ENCODE measurements at regions not wholly inside any gene's neighbourhood (a gene's known extent, or its start where the extent isn't known, plus 50 kb on each side); places are given as distances from the start of the nearest gene placed in this dataset.

GRCh38 chr18:30644158-30644557, 398.4 kb downstream of the DSC3 start:
- no peak for FAIRE-seq
- intact Hi-C loops (cut with micrococcal nuclease; ENCODE audit: unreplicated experiment) = no loop called here
- H3K4me3 ChIP-seq = no peak overlapping the region
- no peak for TF ChIP-seq CBX3 (IDR thresholded peaks at IDR 0.05; ENCODE audit: borderline replicate concordance, low read depth)
- no peak for TF ChIP-seq RBBP5 (conservative IDR thresholded peaks at IDR 0.05)
- no peak for TF ChIP-seq MTA3 (IDR thresholded peaks at IDR 0.05; ENCODE audit: borderline replicate concordance, low read length)
- TF ChIP-seq HSF1 (IDR thresholded peaks at IDR 0.05; ENCODE audit: low read depth, low read length) = no peak
- no peak for TF ChIP-seq CREB1 (IDR thresholded peaks at IDR 0.05; ENCODE audit: low read depth)
- TF ChIP-seq PAX8 (IDR thresholded peaks at IDR 0.05) = no peak
- TF ChIP-seq SPI1 (IDR thresholded peaks at IDR 0.05; ENCODE audit: borderline replicate concordance, insufficient read depth, low read depth, low read length) = no peak
- no peak for TF ChIP-seq USF1 (IDR thresholded peaks at IDR 0.05; ENCODE audit: borderline replicate concordance, extremely low read length, insufficient read depth, low read depth, low read length)
- TF ChIP-seq POU2F2 (IDR thresholded peaks at IDR 0.05; ENCODE audit: borderline replicate concordance, low read depth, low read length) = no peak
- no peak for TF ChIP-seq HDAC6 (IDR thresholded peaks at IDR 0.05; ENCODE audit: unreplicated experiment)
- TF ChIP-seq IKZF2 (IDR thresholded peaks at IDR 0.05) = no peak
- no peak for TF ChIP-seq ELK1 (IDR thresholded peaks at IDR 0.05; ENCODE audit: low read depth, low read length)
- no peak for TF ChIP-seq TCF3 (IDR thresholded peaks at IDR 0.05; ENCODE audit: borderline replicate concordance, insufficient read depth, low read depth, low read length)
- TF ChIP-seq YY1 (IDR thresholded peaks at IDR 0.05; ENCODE audit: low read depth, low read length) = no peak
- TF ChIP-seq IRF5 (IDR thresholded peaks at IDR 0.05; ENCODE audit: borderline replicate concordance) = no peak
- no peak for TF ChIP-seq TAF1 (IDR thresholded peaks at IDR 0.05; ENCODE audit: borderline replicate concordance, low read depth, low read length)
- no peak for TF ChIP-seq NFYB (IDR thresholded peaks at IDR 0.05; ENCODE audit: insufficient read depth, low read depth, low read length)
- TF ChIP-seq BCL3 (IDR thresholded peaks at IDR 0.05; ENCODE audit: borderline replicate concordance, insufficient read depth, low read depth, low read length, poor library complexity, severe bottlenecking) = no peak
- no peak for TF ChIP-seq CBFB (IDR thresholded peaks at IDR 0.05; ENCODE audit: low read depth)

More at GRCh38 chr18:30644158-30644557, 398.4 kb downstream of the DSC3 start:
- ChIA-PET POLR2A (no interaction called here), RAD21 (ENCODE audit: unreplicated experiment) (no interaction called here), CTCF (no interaction called here), SMC1A (ENCODE audit: uncharacterized antibody, unreplicated experiment) (interaction anchor here (0.9 to 2.2 kb wide), 4 partner anchors 11 to 130 kb away, joined by 3 to 4 read pairs (median 3); no protein-coding TSS in a partner anchor)
- no peak for DNase-seq (ENCODE audit: low read depth, low spot score)
- Histone ChIP-seq H3K4me2 (ENCODE audit: control insufficient read depth, insufficient read depth) (no peak overlapping the region), H3K27ac (ENCODE audit: control insufficient read depth, insufficient read depth) (no peak overlapping the region), H3K4me1 (ENCODE audit: control insufficient read depth, insufficient read depth, low read length) (no peaks in the 10 kb centered on the region), H3K9me3 (replicated peaks; ENCODE audit: control insufficient read depth, insufficient read depth, low read length) (no peaks in the 10 kb centered on the region), H4K20me1 (ENCODE audit: control insufficient read depth, insufficient read depth) (no peaks in the 10 kb centered on the region), H3K36me3 (ENCODE audit: control insufficient read depth in 2 of 2, insufficient read depth in 2 of 2, low read length in 1 of 2) (no peaks in the 10 kb centered on the region), H3K79me2 (ENCODE audit: control insufficient read depth, insufficient read depth, low read length) (no peaks in the 10 kb centered on the region), H3K27me3 (replicated peaks in 1 of 2; ENCODE audit: control insufficient read depth in 2 of 2, insufficient read depth in 2 of 2, low read length in 1 of 2) (no peaks in the 10 kb centered on the region), H3K9ac (ENCODE audit: control insufficient read depth, insufficient read depth, low read length) (no peak overlapping the region), H2AFZ (ENCODE audit: control insufficient read depth, low read depth, low read length) (no peak overlapping the region)
- no TSS peak for BruUV-seq (replicated peaks)
- in situ Hi-C loops (cut with MboI) = no loop called here
- ATAC-seq = no peak
